ENCODE measurements at regions not wholly inside any gene's neighbourhood (a gene's known extent, or its start where the extent isn't known, plus 50 kb on each side); places are given as distances from the start of the nearest gene placed in this dataset.
"Not testable (repeated sequence)": the region's sequence is repeated elsewhere in the genome, so short reads cannot be mapped to it uniquely, and the experiment has no call there.

DNA sequence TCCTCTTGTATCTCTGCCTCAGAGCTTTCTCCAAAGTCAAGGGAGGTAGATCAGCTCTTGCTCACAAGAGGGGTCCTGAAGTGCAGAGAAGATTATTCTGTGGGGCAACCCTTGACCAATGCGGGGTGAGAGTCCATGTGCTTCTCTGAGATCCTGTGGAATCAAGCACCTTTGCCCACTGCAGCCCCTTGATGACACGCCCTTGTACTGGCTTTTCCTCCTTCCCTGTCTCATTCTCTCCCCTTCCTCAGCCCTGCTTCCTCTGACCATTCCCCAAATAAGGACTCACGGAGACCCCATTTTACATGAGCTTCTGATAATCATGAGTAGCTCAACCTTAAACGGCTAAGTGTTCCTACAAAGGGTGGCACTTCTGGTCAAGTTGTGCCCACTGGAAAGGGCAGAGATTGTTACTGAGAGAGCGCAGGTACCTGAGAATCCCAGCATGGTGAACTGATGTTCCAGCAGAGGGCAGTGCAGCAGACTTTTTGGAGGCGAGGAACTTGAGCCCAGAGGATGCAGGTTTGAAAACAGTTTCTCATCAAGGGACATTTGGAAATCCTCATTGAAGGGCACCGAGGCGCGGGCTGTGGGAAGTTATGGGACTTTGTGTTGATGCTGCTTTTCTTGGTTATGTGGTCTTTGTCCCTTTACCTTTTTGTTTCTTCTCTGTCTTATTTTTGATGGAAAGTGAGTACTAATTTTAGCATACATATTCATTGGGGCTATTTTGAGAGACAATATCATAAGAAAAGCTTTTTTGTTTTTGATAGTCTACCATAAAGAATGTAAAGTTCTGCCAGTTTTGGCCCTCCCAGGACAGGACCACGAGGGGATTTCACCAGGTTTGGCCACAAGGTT lies 201.3 kb downstream of the RBM46 start:
- DNase-seq (ENCODE audit: low spot score) = peak; percentile 15

GRCh38 chr4:154983714-154984113 lies 202.6 kb downstream of the RBM46 start:
- no peak for DNase-seq (ENCODE audit: low spot score)

DNA sequence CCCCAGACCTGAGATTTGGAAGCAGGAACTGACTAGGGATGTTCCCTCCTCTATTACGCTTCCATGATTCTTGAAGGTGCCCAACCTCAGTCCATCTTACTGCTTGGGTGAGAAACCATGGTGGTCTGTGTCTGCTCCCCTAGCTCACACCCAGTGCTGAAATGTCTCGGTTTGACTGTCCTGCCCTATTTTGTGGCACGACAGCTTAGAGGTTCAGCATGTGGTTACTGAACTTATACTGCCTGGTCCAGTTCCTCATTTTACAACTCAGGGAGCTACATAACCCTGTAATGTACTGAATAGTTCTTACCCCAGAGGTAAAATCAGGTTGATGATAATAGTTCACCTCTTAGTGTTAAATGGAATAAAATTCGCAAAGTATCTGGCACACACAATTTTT lies 203.1 kb downstream of the RBM46 start:
- DNase-seq (ENCODE audit: low spot score) = no peak

GRCh38 chr4:154984616-154985015 lies 203.5 kb downstream of the RBM46 start:
- DNase-seq (ENCODE audit: low spot score) = no peak

- no peak for DNase-seq (ENCODE audit: low spot score)
Observed at GRCh38 chr4:154985673-154986072, 204.6 kb downstream of the RBM46 start.

DNA sequence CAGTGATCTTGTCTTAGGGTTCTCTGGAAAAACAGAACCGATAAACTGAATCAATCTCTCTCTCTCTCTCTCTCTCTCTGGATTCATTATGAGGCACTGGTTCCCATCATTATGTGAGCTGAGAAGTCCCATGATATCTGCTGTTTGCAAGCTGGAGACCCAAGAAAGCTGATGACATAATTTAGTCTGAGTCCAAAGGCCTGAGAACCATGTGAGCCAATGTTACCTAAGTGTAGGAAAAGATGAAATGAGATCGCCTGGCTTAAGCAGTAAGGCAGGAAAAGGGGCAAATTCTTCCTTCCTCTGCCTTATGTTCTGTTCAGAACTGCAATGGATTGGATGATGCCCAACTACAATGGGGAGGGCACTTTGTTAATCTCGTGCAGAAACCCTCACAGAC lies 207.4 kb downstream of the RBM46 start:
- no peak for DNase-seq (ENCODE audit: low spot score)

GRCh38 chr4:154989511-154989910 lies 208.4 kb downstream of the RBM46 start:
- DNase-seq (ENCODE audit: low spot score) = no peak

- DNase-seq (ENCODE audit: low spot score) = not testable (repeated sequence)
Observed at GRCh38 chr4:154997866-154998265, 210.6 kb upstream of the NPY2R start.

GRCh38 chr4:154998284-154998683 lies 210.2 kb upstream of the NPY2R start:
- DNase-seq (ENCODE audit: low spot score) = no peak

DNA sequence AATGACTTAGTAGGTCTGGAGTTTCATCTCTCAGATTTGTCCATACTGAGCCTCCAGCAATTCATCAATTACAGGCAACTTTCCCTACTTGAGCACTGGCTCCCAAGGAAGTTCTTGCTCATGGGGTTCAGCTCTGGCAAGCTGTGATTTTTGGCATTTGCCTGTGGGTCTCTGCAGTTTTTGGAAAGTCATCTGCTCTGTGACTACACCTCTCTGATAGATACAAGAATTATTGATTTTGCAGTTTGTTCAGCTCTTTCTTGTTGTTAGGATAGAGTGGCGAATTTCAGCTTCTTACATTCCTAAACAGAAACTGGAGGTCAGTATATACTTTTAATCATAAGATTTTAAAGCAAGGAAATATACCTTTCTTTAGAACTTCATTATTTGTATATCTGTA lies 209.7 kb upstream of the NPY2R start:
- no peak for DNase-seq (ENCODE audit: low spot score)

GRCh38 chr4:154999950-155000578 lies 208.4 kb upstream of the NPY2R start:
- DNase-seq (ENCODE audit: low spot score) = no peak

GRCh38 chr4:155001251-155001650 lies 207.2 kb upstream of the NPY2R start:
- no peak for DNase-seq (ENCODE audit: low spot score)

- no peak for DNase-seq (ENCODE audit: low spot score)
Observed at GRCh38 chr4:155005395-155006090, 202.9 kb upstream of the NPY2R start.

DNA sequence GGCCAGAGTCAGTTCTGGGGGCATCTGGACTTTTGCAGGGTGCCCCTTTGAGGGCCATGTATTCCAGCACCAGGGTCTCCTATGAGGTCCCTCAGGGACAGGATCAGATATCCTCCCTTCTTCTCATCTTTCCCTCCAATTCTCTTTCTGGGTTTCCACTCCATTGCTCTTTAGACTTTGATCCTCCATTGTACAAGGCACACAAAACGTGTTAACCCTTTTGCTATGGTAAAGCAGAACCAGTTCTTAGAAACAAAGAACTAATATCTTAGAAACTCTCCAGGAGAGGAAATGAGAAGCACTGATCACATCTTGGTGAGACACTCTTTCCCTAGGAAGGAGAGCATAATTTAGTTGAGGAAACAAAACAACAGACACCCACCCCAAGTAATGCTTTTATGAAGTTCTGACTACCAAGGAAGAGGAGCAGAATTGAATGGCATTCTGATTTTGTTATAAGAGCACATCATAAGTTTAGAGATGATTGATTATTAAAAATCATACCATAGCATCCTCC lies 200.7 kb upstream of the NPY2R start:
- no peak for DNase-seq (ENCODE audit: low spot score)

GRCh38 chr4:155008389-155008788 lies 200.0 kb upstream of the NPY2R start:
- no peak for DNase-seq (ENCODE audit: low spot score)

DNA sequence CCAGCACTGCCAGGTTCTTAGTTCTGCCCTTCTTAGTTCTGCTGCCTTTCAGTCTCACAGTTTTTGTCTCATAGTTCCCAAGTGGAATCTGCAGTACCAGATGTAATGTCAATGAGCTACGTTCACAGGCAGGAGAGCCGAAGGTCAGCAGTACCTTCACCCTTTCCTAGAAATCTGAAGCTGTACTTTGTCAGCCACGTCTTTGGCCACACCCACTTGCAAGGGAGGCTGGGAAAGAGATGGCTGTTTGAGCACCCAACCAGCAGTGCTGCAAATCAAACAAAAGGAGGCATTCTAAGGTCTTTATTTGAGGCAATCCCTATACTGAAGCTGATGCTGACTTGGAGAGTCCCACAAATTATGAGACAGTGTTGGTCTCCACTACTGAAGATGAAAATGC lies 199.1 kb upstream of the NPY2R start:
- DNase-seq (ENCODE audit: low spot score) = no peak

GRCh38 chr4:155010376-155010775 lies 198.1 kb upstream of the NPY2R start:
- DNase-seq (ENCODE audit: low spot score) = no peak

DNA sequence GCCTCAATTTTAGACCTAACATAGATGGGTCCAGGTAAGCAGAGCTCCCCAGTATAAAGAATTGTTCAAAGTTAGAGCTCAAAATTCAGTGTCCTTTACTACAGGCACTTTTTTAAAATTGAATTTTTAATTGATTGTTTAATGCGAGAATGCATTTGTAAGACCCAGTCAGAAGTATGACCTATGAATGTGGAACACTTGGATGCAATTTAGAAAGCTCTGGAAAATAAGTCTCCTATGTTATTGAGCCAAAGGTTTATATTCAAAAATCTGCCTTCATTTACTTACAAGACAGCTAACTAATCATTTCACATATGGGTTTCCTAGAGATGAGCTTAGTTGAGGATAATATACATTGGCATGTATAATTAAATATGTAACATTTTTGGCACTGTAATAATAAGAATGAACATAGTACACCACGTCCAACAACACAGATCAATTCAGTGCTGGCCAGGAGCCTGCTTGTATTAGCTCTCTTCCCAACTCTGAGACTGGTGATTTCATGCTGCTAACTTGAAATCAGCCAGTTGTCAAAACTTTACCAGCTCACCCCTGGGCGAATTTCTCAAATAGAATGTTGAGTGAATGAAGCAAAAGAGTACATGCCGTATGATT lies 197.2 kb upstream of the NPY2R start:
- no peak for DNase-seq (ENCODE audit: low spot score)

DNA sequence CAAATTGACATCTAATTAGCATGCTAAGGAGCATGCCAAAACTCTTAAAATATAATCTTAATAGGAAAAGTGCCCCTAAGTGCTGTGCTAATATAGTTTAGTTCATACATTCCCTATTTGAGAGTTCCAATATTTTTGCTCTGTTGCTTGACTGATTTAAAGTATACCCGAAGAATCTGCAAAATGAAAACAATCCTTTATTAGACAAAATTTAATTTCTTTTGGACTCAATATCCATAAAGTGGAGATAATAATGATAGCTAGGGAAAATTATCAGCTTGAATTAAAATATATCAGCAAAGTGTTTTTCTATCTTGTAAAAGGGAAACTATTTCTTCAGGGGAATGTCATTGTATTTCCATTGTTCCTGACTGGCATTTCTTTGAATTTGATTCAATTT lies 196.0 kb upstream of the NPY2R start:
- DNase-seq (ENCODE audit: low spot score) = no peak

- DNase-seq (ENCODE audit: low spot score) = no peak
Observed at GRCh38 chr4:155017426-155017825, 191.0 kb upstream of the NPY2R start.

GRCh38 chr4:155025762-155026457 lies 182.5 kb upstream of the NPY2R start:
- DNase-seq (ENCODE audit: low spot score) = no peak

DNA sequence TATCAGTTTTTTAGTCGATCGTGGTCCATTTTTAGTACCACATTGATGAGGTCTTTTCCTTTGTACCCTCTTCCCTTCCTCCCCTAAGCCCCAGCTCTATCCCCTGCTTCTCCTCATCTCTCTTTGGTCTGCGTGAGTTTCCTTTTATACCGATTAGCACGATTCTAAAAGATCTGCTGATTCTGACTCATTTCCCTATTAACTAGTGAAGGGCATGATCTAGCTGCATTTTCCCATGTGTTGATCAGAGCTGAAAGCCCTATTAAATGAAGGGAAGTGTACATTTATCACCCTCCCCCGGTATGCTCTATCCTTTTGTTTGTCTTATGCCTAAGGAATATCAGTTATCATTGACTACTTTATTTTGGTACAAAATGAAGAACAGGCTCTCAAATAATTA lies 181.7 kb upstream of the NPY2R start:
- DNase-seq (ENCODE audit: low spot score) = no peak
